ENCODE measurements at regions not wholly inside any gene's neighbourhood (a gene's known extent, or its start where the extent isn't known, plus 50 kb on each side); places are given as distances from the start of the nearest gene placed in this dataset.

GRCh38 chr2:58633613-58634365 lies 392.7 kb upstream of the FANCL start:
- Histone ChIP-seq H3K27ac (peak overlapping the region; percentile 97), H3K9me2 (ENCODE audit: insufficient read depth) (no peaks in the 10 kb centered on the region), H2AFZ (no peak overlapping the region), H3K4me3 (no peak overlapping the region), H4K20me1 (ENCODE audit: insufficient read depth) (no peaks in the 10 kb centered on the region), H3K4me1 (replicated peaks; ENCODE audit: insufficient read depth) (peaks cover 40% of the 10 kb centered on the region), H3K4me2 (peak overlapping the region; percentile 60; the same call in 1 of the 2 replicates), H3K36me3 (ENCODE audit: low read depth) (no peaks in the 10 kb centered on the region), H3F3A (ENCODE audit: insufficient read depth, low read depth) (peaks cover 26% of the 10 kb centered on the region), H3K9me3 (ENCODE audit: insufficient read depth, low read depth) (peaks cover 5% of the 10 kb centered on the region), H3K27me3 (ENCODE audit: insufficient read depth, low read depth) (no peaks in the 10 kb centered on the region), H3K79me2 (ENCODE audit: low read depth) (no peaks in the 10 kb centered on the region)
- CTCF ChIA-PET = interaction anchor here (0.6 to 1.0 kb wide), 2 partner anchors 47 to 122 kb away, joined by 3 to 4 read pairs; no protein-coding TSS in a partner anchor
- TF ChIP-seq EZH2 (IDR thresholded peaks at IDR 0.05; ENCODE audit: low read depth) (no peak), CTCF (conservative IDR thresholded peaks at IDR 0.05) (no peak)
- peak; percentile 5 to 81 for DNase-seq
- intact Hi-C loops (cut with micrococcal nuclease; ENCODE audit: unreplicated experiment) = loop anchor here (1.0 to 10.0 kb wide), 3 partner anchors 13 to 529 kb away; no protein-coding TSS in a partner anchor
- no TSS peak for BruUV-seq (replicated peaks)
- POLR2A ChIA-PET (ENCODE audit: unreplicated experiment) = interaction anchor here (0.6 kb wide), 1 partner anchor 56 kb away, joined by 14 read pairs; no protein-coding TSS in a partner anchor

GRCh38 chr2:58631986-58632385 lies 390.9 kb upstream of the FANCL start:
- Histone ChIP-seq H2AFZ (no peak overlapping the region), H3K9me3 (ENCODE audit: insufficient read depth, low read depth) (peaks cover 5% of the 10 kb centered on the region), H3K27me3 (ENCODE audit: insufficient read depth, low read depth) (no peaks in the 10 kb centered on the region), H3K9me2 (ENCODE audit: insufficient read depth) (no peaks in the 10 kb centered on the region), H3K36me3 (ENCODE audit: low read depth) (no peaks in the 10 kb centered on the region), H3K4me1 (replicated peaks; ENCODE audit: insufficient read depth) (peaks cover 33% of the 10 kb centered on the region), H3K4me3 (no peak overlapping the region), H3K79me2 (ENCODE audit: low read depth) (no peaks in the 10 kb centered on the region), H3K27ac (no peak overlapping the region), H4K20me1 (ENCODE audit: insufficient read depth) (no peaks in the 10 kb centered on the region), H3K4me2 (no peak overlapping the region), H3F3A (ENCODE audit: insufficient read depth, low read depth) (peaks cover 26% of the 10 kb centered on the region)
- BruUV-seq (replicated peaks) = no TSS peak
- TF ChIP-seq CTCF (conservative IDR thresholded peaks at IDR 0.05) (no peak), EZH2 (IDR thresholded peaks at IDR 0.05; ENCODE audit: low read depth) (no peak)
- intact Hi-C loops (cut with micrococcal nuclease; ENCODE audit: unreplicated experiment) = loop anchor here (10.0 kb wide), 1 partner anchor 527 kb away; no protein-coding TSS in a partner anchor
- POLR2A ChIA-PET (ENCODE audit: unreplicated experiment) = no interaction called here
- DNase-seq = no peak
- CTCF ChIA-PET = no interaction called here

GRCh38 chr2:58629545-58630119 lies 388.5 kb upstream of the FANCL start:
- no peaks in the 10 kb centered on the region for H3K79me2 ChIP-seq (ENCODE audit: low read depth)
- ChIA-PET CTCF (no interaction called here), POLR2A (ENCODE audit: unreplicated experiment) (no interaction called here)
- intact Hi-C loops (cut with micrococcal nuclease; ENCODE audit: unreplicated experiment) = loop anchor here (10.0 kb wide), 1 partner anchor 525 kb away; no protein-coding TSS in a partner anchor
- H3K4me3 ChIP-seq = no peak overlapping the region
- no peak for DNase-seq
- no peak for TF ChIP-seq EZH2 (IDR thresholded peaks at IDR 0.05; ENCODE audit: low read depth)
- no peak for TF ChIP-seq CTCF (conservative IDR thresholded peaks at IDR 0.05)
- no peaks in the 10 kb centered on the region for H3K27me3 ChIP-seq (ENCODE audit: insufficient read depth, low read depth)
- no peaks in the 10 kb centered on the region; the same call in none of the 2 replicates for H3K9me3 ChIP-seq (ENCODE audit: insufficient read depth, low read depth)
- H3K4me2 ChIP-seq = no peak overlapping the region
- H4K20me1 ChIP-seq (ENCODE audit: insufficient read depth) = no peaks in the 10 kb centered on the region
- BruUV-seq (replicated peaks) = no TSS peak
- H3F3A ChIP-seq (ENCODE audit: insufficient read depth, low read depth) = peaks cover 12% of the 10 kb centered on the region
- H3K9me2 ChIP-seq (ENCODE audit: insufficient read depth) = no peaks in the 10 kb centered on the region
- H3K36me3 ChIP-seq (ENCODE audit: low read depth) = no peaks in the 10 kb centered on the region
- no peak overlapping the region for H2AFZ ChIP-seq
- peaks cover 18% of the 10 kb centered on the region for H3K4me1 ChIP-seq (replicated peaks; ENCODE audit: insufficient read depth)
- H3K27ac ChIP-seq = no peak overlapping the region

All from PC-9 (cell line).